ENCODE measurements at regions not wholly inside any gene's neighbourhood (a gene's known extent, or its start where the extent isn't known, plus 50 kb on each side); places are given as distances from the start of the nearest gene placed in this dataset.

DNA sequence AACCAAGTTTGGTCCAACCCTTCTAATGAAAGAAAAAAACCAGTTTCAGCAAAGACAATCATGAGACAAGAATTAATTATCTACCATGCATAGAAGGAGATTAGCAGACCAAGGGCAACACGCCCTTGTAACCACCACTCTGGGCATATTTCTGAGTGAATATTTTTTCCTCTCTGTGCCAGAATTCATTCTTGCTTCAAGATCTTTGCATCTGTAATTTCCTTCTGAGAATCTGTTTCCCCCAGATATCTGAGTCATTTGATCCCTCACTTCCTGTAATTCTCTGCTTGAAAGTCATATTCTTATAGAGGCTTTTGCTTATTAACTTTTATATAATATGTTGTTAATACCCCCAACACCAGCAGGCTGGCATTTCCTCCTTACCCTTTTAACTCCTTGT lies 243.7 kb downstream of the SLC16A7 start:
- no peak for DNase-seq (ENCODE audit: low read depth)

GRCh38 chr12:59843260-59843843 lies 247.5 kb downstream of the SLC16A7 start:
- no peak for DNase-seq (ENCODE audit: low read depth)

DNA sequence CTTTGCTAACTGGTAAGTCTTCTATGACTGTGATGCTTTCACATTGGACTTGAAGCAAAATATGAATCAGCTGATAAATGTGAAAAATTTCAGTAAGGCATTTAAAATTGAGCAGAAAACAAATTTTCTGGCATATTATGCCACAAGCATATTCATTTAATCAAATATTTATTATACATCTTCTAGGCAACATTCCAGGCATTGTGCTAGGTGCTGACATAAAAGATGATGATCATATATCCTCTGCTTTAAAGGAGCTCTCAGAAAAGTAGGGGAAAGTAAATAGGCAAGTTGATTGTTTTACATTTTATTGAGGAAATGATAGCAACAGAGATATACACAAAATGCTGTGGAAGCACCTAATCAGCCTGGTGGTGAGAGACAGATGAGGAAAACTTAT lies 248.9 kb downstream of the SLC16A7 start:
- no peak for DNase-seq (ENCODE audit: low read depth)

GRCh38 chr12:59845293-59845692 lies 249.5 kb downstream of the SLC16A7 start:
- DNase-seq (ENCODE audit: low read depth) = no peak

DNA sequence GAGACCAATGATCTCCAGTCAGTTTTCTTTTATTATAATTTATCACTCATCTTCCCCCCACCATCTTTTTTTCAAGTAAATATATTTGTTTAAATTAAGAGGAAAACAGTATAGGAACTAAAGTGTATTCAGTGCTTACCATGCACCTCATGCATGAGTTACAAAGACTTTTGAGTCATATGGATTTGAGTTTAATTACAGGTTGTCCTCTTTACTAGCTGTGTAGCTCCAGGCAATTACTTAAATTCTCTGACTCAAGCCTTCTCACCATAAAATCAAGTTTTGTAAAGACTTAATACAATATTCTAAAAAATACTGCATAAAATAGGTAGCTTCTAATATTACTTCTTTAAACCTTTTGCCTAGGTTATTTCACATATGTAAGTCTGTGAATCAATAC lies 251.3 kb downstream of the SLC16A7 start:
- DNase-seq (ENCODE audit: low read depth) = no peak

DNA sequence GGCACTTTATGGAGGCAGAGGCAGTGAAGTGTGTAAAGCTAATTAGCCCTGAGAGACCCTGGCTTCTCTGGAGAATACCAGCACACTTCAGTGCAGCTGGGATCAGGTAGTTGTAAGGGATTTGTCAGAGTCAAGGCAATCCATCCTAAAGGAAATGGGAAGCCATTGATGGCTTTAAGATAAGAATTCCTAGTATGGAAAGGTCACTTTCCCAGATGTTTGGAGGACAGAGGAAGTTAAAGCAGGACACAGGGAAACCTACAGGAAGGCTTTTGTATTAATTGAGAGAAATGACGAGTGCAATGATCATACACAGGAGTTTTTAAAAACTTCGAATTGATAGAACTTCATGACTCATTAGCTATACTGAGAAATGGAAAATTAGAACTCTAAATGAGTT lies 254.4 kb downstream of the SLC16A7 start:
- no peak for DNase-seq (ENCODE audit: low read depth)

DNA sequence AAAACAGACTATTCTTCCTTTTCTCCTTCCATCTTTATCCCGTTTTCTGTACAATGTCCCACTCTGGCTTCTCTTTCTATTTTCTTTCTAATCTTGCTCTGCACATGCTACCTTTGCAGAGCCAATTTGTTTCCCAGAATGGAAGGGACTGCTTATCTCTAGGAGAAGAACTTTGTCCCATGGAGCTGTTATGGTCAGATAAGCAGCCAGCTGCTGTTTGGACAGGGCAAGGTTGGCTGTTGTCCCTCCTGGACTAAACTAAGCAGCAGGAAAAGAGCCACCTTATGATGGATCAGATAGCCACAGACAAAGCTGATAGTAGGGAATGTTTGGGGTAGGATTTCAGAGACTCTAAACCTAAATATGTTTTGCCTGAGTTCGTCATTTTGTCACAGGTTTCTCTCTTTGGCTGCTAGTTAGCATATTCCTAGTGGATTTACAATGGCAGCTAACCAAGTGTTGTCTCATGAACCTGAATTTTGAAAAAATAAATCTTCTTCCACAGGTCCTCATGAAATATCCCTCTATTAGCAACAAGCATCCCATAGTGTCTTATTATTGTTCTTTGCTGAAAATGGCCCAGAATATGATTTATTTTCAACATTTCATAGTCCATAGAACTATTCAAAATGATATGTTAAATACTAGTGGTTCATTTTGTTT lies 262.8 kb downstream of the SLC16A7 start:
- DNase-seq (ENCODE audit: low read depth) = no peak

DNA sequence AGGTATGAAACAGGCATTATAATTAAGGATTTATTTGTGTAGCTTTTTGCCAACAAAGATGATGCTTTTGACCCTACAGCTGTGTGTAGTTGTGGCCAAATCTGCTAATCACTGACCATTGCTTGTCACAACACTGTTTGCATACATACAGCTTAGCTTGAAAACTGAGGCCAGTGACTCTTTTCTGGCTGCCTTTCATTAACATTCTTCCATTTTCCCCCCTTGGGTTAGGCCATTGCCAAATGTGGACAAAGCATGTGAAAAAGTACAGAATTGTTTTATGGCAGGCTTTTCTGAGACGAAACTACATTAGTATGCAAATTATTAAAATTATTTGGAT lies 263.3 kb downstream of the SLC16A7 start:
- peak; percentile 2 for DNase-seq (ENCODE audit: low read depth)

- DNase-seq (ENCODE audit: low read depth) = peak; percentile 49
Measured at GRCh38 chr12:59861635-59862034, 265.8 kb downstream of the SLC16A7 start.

DNA sequence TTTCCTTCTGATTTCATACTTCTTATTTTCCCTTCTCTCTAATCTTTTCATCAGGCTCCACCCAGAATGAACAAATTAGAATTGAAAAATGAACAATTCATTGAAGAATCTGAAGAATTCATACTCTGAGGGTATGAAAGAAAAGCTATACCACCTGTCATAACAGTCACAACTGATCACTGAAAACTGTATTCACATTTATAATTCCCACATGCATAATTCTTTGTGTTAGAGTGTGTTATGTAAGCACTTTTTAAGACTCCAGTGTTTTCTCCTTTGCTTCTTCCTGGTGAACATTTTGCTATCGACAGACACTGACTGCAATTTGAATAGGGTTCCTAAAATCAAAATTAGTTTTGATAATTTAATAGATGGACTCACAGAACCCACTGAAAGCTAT lies 271.2 kb downstream of the SLC16A7 start:
- no peak for DNase-seq (ENCODE audit: low read depth)

GRCh38 chr12:59867689-59868088 lies 271.9 kb downstream of the SLC16A7 start:
- DNase-seq (ENCODE audit: low read depth) = no peak

- DNase-seq (ENCODE audit: low read depth) = no peak
Measured at GRCh38 chr12:59871779-59872178, 275.9 kb downstream of the SLC16A7 start.

DNA sequence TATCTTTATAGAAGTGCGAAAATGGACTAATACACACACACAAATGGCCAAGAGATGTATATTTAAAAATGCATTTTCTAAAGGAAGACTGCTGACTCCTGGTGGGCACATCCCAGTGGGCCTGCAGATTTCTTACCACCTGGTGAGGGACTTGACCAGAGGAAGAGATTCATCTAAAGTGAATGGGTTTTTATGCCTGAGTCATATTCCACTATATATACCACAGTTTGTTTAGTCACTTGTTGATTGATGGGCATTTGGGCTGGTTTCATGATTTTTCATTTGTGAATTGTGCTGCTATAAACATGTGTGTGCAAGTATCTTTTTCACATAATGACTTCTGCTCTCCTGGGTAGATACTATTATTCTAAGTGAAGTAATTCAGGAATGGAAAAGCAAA lies 277.3 kb downstream of the SLC16A7 start:
- DNase-seq (ENCODE audit: low read depth) = no peak

DNA sequence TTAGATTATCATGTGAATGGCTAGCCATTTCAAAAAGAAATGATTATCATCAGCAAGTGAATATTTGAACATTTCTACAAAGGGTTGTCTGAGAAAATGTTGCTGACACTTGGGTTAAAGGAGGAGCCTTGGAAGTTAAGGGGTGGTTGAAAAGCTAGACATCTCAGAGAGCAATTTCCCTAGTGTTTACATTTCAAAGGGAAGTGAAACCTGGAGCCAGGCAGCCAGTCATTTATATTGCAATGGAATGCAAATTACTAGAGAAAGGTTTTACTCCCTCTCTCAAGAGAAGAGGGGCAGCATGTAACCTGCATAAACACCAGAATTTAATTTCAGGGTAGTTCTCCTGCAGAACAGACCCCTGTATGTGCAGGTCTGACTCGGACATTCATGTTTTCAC lies 279.0 kb downstream of the SLC16A7 start:
- no peak for DNase-seq (ENCODE audit: low read depth)

DNA sequence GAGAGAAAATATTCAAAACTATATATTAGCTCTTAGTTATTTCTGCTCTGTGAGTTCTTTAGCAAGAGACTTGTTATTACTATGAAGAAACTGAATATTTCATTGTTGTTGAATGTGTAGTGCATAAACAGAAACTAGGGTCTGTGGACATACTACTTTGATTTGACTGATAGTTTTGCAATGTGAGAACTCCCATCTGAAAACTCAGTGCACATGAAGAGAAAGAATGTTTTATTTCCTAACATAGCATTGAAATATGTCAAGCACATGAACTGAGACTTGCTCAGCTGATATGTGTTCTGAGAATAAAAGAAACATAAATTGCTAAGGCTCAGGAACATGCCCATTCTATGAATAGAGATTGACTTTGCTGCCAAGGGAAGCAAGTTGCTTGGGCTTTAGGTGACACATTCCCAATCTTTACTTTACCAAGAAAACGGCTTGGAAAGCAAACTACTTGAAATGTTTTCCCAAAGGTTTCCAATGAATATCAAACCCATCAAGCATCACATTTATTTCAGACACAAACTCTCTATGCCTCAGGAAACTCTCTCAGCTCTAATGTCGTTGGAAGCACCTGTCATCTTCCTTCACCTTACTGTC lies 290.4 kb downstream of the SLC16A7 start:
- DNase-seq (ENCODE audit: low read depth) = peak; percentile 55

GRCh38 chr12:59887178-59887577 lies 291.3 kb downstream of the SLC16A7 start:
- no peak for DNase-seq (ENCODE audit: low read depth)

GRCh38 chr12:59890896-59891579 lies 295.2 kb downstream of the SLC16A7 start:
- no peak for DNase-seq (ENCODE audit: low read depth)

- DNase-seq (ENCODE audit: low read depth) = peak; percentile 58
Measured at GRCh38 chr12:59895166-59895775, 299.4 kb downstream of the SLC16A7 start.

DNA sequence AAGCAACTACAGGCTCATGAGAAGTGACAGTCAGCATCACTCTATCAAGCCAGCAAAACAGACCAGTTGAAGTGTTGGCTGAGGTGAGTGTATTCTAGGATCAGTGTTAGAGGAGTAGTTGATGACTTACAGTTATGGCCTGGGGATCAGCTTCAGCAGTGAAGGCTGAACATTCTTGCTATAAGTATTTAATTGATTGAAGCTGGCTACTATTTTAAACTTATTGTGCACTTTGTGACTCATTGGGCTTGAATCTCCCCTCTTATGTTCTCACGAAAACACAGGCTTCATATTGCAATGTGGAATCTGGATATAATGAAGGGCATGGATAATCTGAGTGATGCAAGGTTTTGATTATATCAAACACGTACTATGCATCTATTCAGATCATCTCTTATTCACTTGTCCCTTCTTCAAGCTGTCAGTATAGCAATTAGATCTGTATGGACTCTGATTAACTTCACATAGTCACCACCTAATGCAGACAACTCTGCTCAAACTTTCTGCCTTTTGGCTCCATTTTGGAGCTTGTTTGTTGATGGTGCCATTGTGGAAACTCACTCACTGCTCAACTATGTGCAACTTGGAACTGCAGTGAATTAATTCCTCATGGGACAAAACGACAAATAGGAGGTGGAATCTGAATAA lies 309.2 kb downstream of the SLC16A7 start:
- peak; percentile 86 for DNase-seq (ENCODE audit: low read depth)

DNA sequence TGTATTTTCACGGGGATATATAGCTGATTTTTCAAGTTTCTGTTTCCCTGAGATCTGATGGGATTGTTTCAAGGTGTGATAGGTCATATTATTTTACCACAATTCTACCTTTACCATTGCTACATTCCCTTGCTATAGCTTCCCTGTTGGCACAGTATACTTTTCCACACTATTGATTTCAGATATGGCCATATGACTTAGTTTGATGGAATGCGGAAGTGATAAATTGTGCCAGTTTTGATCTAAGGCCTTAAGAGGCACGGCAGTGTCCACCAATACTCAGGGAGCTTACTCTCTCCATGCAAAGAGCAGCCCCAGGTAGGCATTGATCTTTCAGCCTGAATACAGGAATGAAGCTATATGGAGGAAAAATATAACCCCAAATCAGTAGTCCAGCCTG lies 315.7 kb downstream of the SLC16A7 start:
- no peak for DNase-seq (ENCODE audit: low read depth)

- no peak for DNase-seq (ENCODE audit: low read depth)
Measured at GRCh38 chr12:59916988-59917387, 321.2 kb downstream of the SLC16A7 start.

DNA sequence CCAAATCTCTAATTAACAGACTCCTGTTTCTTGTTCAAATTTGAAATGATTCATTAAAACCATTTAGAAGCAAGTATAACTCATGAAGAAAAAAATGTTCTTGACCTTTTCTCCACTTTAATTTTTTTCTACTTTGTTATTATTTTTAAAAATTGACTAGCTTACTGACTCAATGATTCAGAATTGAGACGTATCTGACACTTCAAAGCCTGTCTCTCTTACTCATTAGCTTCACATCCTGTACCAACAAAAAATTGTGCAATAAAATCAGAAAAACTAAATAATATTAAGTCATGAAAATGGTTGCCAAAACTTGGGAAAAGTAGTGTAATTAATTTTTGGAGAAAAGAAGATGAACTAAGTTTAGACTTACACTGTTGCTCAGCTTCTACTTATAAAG lies 331.2 kb downstream of the SLC16A7 start:
- no peak for DNase-seq (ENCODE audit: low read depth)
